SW 1271 (cell line): ENCODE measurements at regions not wholly inside any gene's neighbourhood (a gene's known extent, or its start where the extent isn't known, plus 50 kb on each side); places are given as distances from the start of the nearest gene placed in this dataset.
"Not testable (repeated sequence)": the region's sequence is repeated elsewhere in the genome, so short reads cannot be mapped to it uniquely, and the experiment has no call there.

Source experiments
- DNase-seq, 2 experiments: peaks; one replicate each; lab custom pipeline; 2025; lab: John Stamatoyannopoulos, UW

DNA sequence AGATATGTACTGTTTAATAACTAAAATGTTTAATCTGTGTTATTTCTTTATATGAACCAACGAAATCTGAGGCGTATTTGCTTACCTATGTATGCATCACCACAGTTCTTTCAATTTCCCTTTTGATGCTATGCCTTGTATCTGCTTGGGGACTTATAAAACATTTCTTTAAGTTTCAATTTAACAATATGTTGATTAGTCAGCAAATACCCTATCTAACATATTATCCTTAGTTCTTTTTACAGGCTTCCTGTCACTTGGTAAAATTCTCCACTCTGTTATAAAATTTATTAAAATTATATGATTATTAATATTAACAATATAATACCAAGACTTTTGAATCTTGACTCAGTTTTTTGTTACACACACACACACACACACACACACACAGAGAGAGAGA, 174.3 kb downstream of the CPS1 start:
- DNase-seq: no peak

DNA sequence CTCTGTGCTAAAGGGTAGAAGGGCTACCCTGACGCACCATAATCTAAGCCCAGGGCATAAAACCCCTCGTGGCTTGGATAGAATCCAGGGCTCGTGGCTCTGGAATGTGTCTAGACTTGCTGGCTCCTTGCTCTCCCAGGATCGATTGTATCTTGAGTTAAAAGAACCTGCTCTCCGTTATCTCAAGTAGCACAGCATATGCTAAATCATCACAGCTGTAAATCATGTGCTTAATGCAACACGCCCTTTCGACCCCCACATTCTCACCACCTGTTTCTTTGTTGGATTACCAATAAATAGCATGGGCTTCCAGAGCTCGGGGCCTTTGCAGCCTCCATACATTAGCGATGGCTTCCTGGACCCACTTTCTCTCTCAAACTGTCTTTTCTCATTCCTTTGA, 190.4 kb downstream of the CPS1 start:
- not testable (repeated sequence) for DNase-seq

DNA sequence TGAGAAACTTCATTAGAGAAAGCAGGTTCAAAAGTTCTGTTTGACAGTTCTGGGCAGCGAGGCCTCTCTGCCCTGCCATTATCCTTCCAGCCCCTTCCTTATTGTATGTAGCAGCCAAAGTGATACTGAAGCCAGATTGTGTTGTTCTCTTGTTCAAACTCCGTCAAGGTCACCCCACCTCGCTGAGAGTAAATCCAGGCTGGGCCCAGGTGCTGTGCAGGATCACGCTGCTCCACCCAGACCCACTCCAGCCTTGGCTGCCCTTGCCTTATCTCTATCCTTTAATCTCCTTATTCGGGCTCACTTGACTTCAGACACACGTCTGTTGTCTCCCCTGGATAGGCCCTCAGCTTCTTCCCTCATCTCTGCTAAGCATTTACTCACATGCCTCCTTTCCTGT, 196.1 kb downstream of the CPS1 start:
- no peak for DNase-seq

- no peak for DNase-seq
Measured at GRCh38 chr2:210753386-210753785, 197.0 kb downstream of the CPS1 start.

- DNase-seq: no peak
Measured at GRCh38 chr2:210756855-210757254, 200.5 kb downstream of the CPS1 start.

GRCh38 chr2:210762604-210763588, 206.5 kb downstream of the CPS1 start:
- DNase-seq: no peak

GRCh38 chr2:210768329-210768910, 212.0 kb downstream of the CPS1 start:
- no peak for DNase-seq

DNA sequence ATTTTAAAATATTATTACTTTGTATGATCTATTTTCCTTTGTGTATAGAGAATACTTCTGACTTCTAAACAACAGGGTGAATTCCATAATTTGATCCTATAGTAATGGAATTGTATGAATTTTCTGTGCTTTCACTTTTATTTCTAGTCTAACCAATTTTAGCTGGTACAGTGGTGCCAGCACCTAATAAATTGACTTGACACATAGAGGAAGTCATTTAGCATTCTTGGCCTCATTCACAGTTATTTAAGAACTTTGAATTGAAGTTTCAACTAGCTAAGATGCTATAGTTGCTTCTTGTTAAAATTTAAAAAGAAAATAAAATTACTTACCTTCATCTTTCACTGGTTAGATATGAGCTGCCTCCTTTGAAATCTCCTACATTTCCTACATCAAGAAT, 220.4 kb downstream of the CPS1 start:
- DNase-seq: no peak

DNA sequence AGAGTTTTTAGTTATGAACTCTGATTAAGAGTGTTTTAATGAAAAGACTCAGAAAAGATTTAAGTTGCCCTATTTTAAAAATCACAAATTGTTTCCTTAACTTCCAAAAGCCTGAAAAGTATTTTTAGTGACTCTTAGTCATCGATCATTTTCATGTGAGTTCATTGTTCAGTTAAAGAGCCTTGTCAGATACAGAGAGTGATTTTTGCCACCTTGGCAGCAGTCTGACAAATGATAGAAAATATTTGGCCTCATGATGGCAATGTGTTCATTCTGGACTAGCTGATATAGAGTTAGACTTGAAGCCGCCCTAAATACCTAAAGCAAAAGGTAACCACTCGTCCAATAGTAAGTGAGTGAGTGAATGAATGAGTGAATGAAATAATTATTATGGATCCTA, 225.8 kb downstream of the CPS1 start:
- no peak for DNase-seq

GRCh38 chr2:210787831-210788230, 231.4 kb downstream of the CPS1 start:
- not testable (repeated sequence) for DNase-seq

GRCh38 chr2:210792000-210792399, 235.6 kb downstream of the CPS1 start:
- no peak for DNase-seq

DNA sequence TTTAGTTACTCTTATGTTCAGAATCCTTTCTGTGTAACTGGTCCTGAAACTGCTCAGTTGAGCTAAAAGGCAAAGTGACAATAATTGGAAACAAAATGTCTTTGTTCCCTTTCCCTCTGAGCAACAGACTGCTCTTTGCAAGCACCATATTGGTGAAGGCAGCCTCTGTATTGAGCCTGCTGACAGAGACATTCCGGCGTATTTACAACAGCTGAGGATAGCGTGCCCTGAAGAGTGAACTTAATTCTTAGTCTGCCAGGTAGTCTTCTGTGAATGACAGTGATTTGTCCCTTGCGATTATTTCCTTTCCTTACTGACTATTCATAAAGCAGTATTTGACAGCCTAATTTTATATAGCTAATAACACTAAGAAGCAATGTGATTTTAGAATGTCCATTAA, 239.1 kb downstream of the CPS1 start:
- DNase-seq: no peak

DNA sequence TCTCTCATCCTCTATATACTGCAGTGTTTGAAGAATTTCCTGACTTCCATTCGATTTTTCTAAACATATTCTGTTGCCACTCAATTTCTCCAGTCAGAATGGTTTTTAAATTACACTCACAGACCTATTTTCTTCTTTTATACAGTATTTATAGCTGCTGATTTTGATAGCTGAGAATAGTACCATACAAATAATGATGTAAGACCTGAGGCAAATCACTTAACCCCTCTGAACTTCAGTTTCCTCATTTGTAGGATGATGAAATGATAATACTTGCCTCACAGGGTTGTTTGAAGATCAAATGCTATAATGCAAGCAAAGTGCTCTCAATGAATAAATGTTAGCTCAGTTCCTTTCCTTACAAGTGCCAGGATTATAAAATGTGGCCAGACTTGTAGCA, 241.8 kb downstream of the CPS1 start:
- no peak for DNase-seq

DNA sequence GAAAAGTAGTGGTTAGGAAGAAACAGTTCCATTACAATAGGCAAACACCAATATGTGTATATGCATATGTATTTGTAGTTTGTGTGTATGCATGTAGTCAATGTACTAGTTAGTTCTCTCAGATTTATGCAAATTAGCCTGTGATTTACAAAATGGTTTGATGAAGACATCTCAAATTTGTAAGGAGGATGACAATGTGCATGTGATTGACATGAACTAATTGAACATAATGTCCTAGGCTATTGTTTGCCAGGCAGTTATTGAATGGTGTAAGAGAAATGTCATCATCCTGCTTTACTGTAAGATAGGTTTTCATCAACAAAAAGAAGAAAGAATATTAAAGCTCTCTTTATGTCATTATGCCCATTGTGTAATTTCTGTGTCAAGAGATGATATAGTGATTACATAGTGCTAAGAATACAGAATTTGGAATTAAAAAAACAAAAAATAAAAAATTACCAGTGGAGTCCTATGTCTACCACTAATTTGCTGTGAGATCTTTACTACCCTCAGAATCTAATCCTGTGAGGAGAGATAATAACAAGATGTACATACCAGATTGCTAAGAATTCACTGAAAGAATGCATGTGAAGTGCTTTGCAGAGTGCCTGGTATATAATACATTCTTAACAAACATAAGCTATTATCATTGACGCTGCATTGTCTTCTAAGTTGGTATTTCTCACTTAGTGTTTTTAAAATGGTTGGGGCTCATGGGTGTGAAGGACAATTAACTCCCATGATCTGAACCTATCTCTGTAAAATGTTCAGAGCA, 258.0 kb downstream of the CPS1 start:
- no peak for DNase-seq

- DNase-seq: no peak
Measured at GRCh38 chr2:210816769-210817168, 260.4 kb downstream of the CPS1 start.

- no peak for DNase-seq
Measured at GRCh38 chr2:210818473-210818872, 262.1 kb downstream of the CPS1 start.

DNA sequence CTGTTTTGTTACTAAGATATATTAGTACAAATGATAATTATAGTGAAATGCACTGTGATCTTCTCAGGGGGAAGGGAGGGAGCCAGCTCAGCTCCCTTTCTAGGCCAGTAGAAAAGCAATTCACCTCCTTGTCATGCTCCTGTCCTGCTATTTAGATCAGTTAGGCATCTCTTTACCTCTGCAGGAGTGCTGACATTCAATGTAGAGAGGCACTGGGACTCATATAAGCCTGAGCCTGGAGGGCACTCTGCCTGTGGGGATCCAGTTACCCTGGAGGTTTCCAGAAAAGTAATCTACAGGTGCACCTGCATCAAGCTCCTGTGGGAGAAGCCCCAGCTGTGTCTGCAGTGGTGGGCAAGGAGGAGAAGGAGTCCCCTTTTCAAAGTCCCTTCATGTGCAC, 277.0 kb downstream of the CPS1 start:
- no peak for DNase-seq

DNA sequence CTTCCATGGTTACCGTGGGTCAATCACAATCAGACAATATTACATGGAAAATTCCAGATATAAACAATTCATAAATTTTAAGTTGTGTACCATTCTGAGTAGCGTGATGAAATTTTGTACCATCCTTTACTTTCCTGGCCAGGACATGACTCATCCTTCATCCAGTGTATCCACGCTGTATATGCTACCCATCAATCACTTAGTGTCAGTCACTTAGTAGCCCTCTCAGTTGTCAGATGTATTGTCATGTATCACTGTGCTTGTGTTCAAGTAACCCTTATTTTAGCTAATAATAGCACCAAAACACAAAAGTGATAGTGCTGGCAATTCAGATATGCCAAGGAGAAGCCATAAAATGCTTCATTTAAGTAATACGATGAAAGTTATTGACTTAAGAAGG, 282.6 kb downstream of the CPS1 start:
- DNase-seq: no peak

- DNase-seq: no peak
Measured at GRCh38 chr2:210839450-210839849, 283.1 kb downstream of the CPS1 start.

DNA sequence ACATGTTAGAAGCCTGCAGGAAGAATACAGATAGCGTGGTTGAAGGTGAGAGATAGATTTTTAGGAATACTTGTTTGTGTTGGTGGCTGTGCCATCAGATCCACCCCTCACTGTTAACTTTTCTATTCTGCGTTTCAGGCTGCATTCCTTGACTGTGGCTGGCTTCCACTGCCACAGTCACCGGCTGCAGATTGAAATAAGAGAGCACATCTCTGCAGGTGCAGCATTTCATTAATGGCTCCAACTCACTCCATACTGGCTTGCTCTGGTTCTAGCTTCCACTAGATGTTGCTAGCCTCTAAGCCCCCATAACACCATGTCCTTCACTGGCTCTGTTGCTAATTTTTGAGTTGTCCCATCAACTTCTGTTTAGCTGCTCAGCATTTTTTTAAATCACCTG, 286.5 kb downstream of the CPS1 start:
- DNase-seq: no peak

- no peak for DNase-seq
Measured at GRCh38 chr2:210844016-210844415, 287.6 kb downstream of the CPS1 start.

- DNase-seq: no peak
Measured at GRCh38 chr2:210859314-210859713, 302.9 kb downstream of the CPS1 start.

- DNase-seq: no peak
Measured at GRCh38 chr2:210860276-210860675, 303.9 kb downstream of the CPS1 start.
